ENCODE measurements at regions not wholly inside any gene's neighbourhood (a gene's known extent, or its start where the extent isn't known, plus 50 kb on each side); places are given as distances from the start of the nearest gene placed in this dataset.

DNA sequence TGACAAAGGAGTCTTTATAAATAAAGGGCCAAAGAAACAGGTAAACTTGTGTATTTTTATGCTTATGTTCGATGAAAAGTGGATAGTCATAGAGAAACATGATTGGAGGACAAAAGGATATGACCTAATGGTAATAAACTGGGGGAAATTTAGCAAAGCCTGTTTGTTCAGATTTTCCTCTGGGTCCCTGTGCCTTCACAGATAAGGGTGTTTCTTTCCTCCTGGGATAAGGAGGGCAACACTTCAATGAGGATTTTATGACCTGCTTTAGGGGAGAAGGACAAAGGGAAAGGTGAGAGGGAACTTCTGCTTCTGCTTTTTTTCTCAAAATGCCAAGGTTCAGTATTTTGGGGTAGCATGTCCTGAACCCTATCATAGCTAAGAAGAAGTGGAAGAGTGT, 531.3 kb upstream of the ALCAM start:
- no peak overlapping the region for H3K27ac Mint-ChIP-seq
- H3K4me1 Mint-ChIP-seq (ENCODE audit: low read depth): no peaks in the 10 kb centered on the region
- H3K27me3 Mint-ChIP-seq: no peaks in the 10 kb centered on the region
- no peaks in the 10 kb centered on the region for H3K36me3 Mint-ChIP-seq (ENCODE audit: low read depth)
- no peak for DNase-seq
- H3K9me3 Mint-ChIP-seq: no peaks in the 10 kb centered on the region
- H3K4me3 Mint-ChIP-seq: no peak overlapping the region

DNA sequence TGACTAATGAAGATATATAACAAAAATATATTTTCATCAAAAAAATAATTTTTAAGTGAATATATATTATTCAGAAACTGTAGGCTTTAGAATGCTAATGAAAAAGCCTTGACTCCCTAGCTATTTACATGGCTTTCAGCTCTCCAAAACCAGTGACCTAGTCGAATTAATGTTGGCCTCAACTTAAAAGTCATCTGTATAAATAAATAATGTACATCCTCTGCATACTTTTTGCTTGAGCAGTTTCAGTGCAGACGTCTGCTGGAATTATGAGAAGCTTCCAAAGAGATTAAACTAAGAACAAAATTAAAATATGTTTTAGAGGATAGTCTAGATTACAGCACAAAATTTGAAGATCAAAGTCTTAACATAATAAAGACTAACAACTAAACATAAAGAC, 520.4 kb upstream of the ALCAM start:
- Mint-ChIP-seq H3K9me3 (peaks cover 12% of the 10 kb centered on the region), H3K27me3 (no peaks in the 10 kb centered on the region), H3K27ac (no peak overlapping the region), H3K36me3 (ENCODE audit: low read depth) (no peaks in the 10 kb centered on the region), H3K4me1 (ENCODE audit: low read depth) (no peaks in the 10 kb centered on the region), H3K4me3 (no peak overlapping the region)
- no peak for DNase-seq

DNA sequence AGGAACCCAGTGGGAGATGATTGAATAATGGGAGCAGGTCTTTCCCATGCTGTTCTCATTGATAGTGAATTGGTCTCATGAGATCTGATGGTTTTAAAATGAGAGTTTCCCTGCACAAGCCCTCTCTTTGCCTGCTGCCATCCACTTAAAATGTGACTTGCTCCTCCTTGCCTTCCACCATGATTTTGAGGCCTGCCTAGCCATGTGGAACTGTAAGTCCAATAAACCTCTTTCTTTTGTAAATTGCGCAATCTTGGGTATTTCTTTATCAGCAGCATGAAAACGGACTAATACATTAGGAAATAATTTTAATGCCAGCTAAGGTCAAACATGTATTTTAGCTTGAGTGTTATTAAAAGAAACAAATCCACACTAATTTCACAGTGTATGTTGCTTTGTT, 517.6 kb upstream of the ALCAM start:
- no peak overlapping the region for H3K4me3 Mint-ChIP-seq
- H3K27me3 Mint-ChIP-seq: no peaks in the 10 kb centered on the region
- H3K9me3 Mint-ChIP-seq: peaks cover 12% of the 10 kb centered on the region
- H3K4me1 Mint-ChIP-seq (ENCODE audit: low read depth): no peaks in the 10 kb centered on the region
- no peaks in the 10 kb centered on the region for H3K36me3 Mint-ChIP-seq (ENCODE audit: low read depth)
- no peak overlapping the region for H3K27ac Mint-ChIP-seq
- no peak for DNase-seq

DNA sequence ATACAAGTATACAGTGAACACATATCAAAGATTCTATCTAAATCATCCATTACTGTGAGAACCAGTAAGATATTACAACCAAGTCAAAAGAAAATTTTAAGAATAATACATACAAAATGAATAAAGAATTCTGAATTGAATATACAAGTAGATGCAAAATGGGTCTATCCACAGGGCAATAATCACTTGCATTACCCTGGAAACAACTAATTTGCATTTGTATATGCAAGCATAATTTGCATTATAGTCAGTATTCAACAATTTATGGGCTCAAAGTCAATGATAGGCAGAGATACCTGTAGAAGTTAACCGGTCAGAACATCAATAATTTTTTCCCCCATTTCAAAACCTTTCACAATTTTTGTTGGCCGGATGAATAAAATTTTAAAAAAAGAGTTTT, 512.2 kb upstream of the ALCAM start:
- H3K4me3 Mint-ChIP-seq: no peak overlapping the region
- H3K27ac Mint-ChIP-seq: no peak overlapping the region
- no peaks in the 10 kb centered on the region for H3K4me1 Mint-ChIP-seq (ENCODE audit: low read depth)
- no peaks in the 10 kb centered on the region for H3K27me3 Mint-ChIP-seq
- no peak for DNase-seq
- peaks cover 3% of the 10 kb centered on the region for H3K9me3 Mint-ChIP-seq
- H3K36me3 Mint-ChIP-seq (ENCODE audit: low read depth): no peaks in the 10 kb centered on the region

DNA sequence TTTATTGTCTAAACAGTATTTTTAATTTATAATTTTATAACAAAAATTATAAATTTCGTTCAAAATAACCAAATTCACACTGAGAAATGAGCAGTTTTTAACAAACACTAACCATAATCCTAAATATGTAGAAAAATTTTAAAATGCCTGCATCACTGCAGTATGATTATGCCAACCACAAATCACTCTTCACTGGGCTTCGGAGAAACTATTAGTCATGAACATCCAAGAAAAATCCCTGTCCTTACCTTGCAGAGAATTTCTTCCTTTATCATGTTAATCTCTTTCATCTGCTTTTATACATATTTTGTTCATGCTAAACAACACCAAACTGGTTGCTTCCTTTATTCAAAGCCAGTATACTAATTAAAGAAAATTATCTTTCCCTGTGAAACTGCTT, 511.0 kb upstream of the ALCAM start:
- Mint-ChIP-seq H3K27ac (no peak overlapping the region), H3K4me1 (ENCODE audit: low read depth) (no peaks in the 10 kb centered on the region), H3K36me3 (ENCODE audit: low read depth) (no peaks in the 10 kb centered on the region), H3K9me3 (peaks cover 3% of the 10 kb centered on the region), H3K4me3 (no peak overlapping the region), H3K27me3 (no peaks in the 10 kb centered on the region)
- no peak for DNase-seq

DNA sequence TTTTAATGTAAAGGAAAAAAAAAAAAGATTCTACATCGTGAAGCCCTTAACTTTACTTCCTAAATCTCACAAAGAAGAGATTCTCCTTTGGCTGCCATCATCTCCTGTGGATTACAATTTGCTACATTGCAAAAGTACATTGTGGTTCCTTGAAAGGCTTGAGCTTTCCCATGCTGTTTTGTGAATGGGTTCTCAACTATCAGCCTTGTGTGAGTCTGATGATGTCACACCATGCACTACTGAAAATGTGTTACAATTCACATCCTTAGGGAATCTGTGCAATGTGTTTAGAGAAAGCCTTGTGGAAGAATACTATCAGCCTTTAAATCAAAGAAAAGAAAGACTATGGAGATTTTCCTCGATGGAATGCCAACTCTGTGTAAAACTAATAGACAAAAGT, 510.0 kb upstream of the ALCAM start:
- no peak overlapping the region for H3K27ac Mint-ChIP-seq
- H3K36me3 Mint-ChIP-seq (ENCODE audit: low read depth): no peaks in the 10 kb centered on the region
- no peaks in the 10 kb centered on the region for H3K4me1 Mint-ChIP-seq (ENCODE audit: low read depth)
- H3K27me3 Mint-ChIP-seq: no peaks in the 10 kb centered on the region
- no peaks in the 10 kb centered on the region for H3K9me3 Mint-ChIP-seq
- no peak for DNase-seq
- no peak overlapping the region for H3K4me3 Mint-ChIP-seq

DNA sequence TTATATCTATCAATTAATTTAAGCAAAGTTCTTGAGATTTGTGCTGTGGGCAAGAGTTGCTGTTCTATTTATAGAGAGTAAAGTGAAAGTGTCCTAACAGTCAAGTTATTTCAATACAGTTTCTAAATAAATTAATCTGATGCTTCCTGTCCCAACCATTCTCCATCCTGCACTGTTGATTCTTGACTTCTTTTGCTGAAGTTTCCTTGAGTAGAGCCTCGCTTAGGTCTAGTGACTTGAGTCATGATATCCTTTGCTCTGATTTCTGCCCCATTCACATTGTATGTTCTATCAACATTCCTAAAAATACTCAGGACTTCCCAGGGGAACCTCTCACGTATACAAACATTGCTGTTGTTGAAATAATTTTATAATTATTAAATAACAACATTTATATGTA, 498.4 kb upstream of the ALCAM start:
- no peak for DNase-seq
- Mint-ChIP-seq H3K36me3 (ENCODE audit: low read depth) (no peaks in the 10 kb centered on the region), H3K27ac (no peak overlapping the region), H3K27me3 (no peaks in the 10 kb centered on the region), H3K4me3 (no peak overlapping the region), H3K9me3 (no peaks in the 10 kb centered on the region), H3K4me1 (ENCODE audit: low read depth) (no peaks in the 10 kb centered on the region)

DNA sequence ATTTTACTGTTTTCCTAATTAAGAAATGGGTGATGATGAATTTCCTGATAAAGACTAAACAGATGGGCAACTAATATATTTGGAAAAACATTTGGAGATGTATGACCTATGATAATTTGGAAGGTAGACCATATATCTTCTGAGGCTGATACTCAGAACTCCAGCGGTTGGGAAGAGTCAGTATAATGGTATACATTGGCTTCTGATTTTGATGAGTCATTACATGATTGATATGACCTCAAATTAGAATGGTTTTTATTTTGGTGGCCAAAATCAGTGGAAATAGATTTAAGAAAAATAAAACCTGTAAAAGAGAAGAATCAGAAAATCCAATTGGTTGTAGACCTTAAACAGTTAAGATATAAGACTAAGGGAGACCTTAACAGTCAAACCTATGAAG, 496.4 kb upstream of the ALCAM start:
- H3K4me1 Mint-ChIP-seq (ENCODE audit: low read depth): no peaks in the 10 kb centered on the region
- H3K9me3 Mint-ChIP-seq: no peaks in the 10 kb centered on the region
- H3K36me3 Mint-ChIP-seq (ENCODE audit: low read depth): no peaks in the 10 kb centered on the region
- H3K27me3 Mint-ChIP-seq: no peaks in the 10 kb centered on the region
- DNase-seq: no peak
- H3K4me3 Mint-ChIP-seq: no peak overlapping the region
- no peak overlapping the region for H3K27ac Mint-ChIP-seq

DNA sequence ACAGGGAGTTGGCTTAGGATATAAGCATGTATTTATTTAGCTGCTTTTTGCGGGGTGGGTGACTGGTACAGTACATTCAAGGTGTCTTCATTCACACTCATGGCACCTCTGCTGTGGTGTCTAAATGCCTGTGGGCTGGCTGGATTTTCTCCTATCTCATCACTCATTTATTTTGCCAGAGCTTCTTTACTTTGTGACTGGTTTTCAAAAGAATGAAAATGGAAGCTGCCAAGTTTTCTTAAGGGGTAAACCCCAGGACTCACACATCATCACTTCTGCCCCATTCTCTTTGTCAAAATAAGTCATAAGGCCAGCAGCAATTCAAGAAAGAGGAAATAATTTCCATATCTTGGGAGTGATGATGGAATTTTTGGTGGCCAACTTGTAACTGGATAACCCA, 493.4 kb upstream of the ALCAM start:
- Mint-ChIP-seq H3K36me3 (ENCODE audit: low read depth) (no peaks in the 10 kb centered on the region), H3K4me3 (no peak overlapping the region), H3K27me3 (no peaks in the 10 kb centered on the region), H3K27ac (no peak overlapping the region), H3K4me1 (ENCODE audit: low read depth) (no peaks in the 10 kb centered on the region), H3K9me3 (no peaks in the 10 kb centered on the region)
- DNase-seq: no peak

DNA sequence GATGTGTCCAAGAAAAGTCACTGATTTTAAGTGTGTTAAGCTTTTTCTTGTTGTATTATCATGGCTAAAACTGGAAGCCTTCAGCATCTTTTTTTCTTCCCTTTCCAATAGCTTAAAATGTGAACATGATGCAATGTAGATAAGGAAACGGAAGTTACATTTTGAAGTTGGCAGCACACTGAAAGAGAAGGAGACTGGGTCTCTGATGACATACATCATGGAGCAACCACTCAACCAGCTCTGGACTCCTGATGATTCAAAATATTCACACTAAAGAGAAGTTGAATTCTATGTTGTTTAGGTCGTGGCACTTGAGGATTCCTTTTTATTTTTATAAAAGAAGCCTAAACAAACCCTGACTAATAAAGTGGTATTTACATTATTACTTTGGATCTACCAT, 488.3 kb upstream of the ALCAM start:
- no peaks in the 10 kb centered on the region for H3K9me3 Mint-ChIP-seq
- DNase-seq: no peak
- H3K27ac Mint-ChIP-seq: no peak overlapping the region
- H3K36me3 Mint-ChIP-seq (ENCODE audit: low read depth): no peaks in the 10 kb centered on the region
- no peak overlapping the region for H3K4me3 Mint-ChIP-seq
- no peaks in the 10 kb centered on the region for H3K4me1 Mint-ChIP-seq (ENCODE audit: low read depth)
- H3K27me3 Mint-ChIP-seq: no peaks in the 10 kb centered on the region

DNA sequence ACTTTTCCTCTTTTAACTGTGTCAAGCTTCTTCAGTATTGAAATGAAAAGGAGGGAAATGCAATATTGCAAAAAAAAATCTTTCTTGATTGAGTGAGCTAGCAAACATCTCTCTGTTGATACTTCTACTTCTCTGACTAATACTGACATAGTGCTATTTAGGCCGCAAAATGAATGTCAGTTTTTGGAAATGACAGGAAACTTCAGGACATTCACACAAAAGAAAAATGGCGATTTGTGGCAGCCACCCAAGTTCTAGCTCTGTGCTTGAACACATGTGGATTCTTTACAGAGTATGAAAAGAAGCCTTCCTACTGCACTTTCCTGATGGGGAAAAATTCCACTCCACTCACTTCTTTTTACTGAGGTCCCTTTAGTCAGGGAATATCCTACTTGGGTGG, 486.8 kb upstream of the ALCAM start:
- H3K4me3 Mint-ChIP-seq: no peak overlapping the region
- DNase-seq: no peak
- H3K9me3 Mint-ChIP-seq: no peaks in the 10 kb centered on the region
- H3K27me3 Mint-ChIP-seq: no peaks in the 10 kb centered on the region
- no peak overlapping the region for H3K27ac Mint-ChIP-seq
- no peaks in the 10 kb centered on the region for H3K36me3 Mint-ChIP-seq (ENCODE audit: low read depth)
- no peaks in the 10 kb centered on the region for H3K4me1 Mint-ChIP-seq (ENCODE audit: low read depth)

DNA sequence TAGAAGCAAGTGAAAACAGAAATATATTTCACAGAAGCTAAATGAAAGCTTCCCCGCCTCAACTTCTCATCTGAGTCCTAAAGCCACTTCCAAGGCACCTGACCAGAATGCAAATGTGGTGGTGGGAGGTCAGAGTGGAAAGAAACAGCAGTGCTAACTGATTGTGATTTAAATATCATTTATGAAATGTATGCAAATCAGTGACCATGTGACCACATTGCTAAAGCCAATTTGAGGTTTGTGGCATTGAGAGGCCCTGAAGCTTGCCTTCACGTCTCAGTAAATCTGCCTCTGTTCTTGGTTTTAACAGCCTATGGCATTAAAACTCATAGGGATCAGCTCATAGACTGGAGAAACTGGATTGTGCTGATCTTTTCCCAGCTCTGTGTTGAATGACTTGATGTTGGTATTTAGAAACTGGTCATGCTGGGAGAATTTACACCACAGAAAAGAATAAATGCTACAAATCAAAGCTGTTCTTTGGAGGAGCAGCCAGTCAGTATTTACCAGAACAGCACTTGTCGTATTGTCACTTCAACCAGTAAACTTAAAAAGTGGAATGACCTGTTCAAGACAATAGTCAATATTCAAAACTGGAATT, 481.4 kb upstream of the ALCAM start:
- H3K9me3 Mint-ChIP-seq: no peaks in the 10 kb centered on the region
- no peaks in the 10 kb centered on the region for H3K27me3 Mint-ChIP-seq
- H3K4me1 Mint-ChIP-seq (ENCODE audit: low read depth): no peaks in the 10 kb centered on the region
- no peak overlapping the region for H3K27ac Mint-ChIP-seq
- no peak for DNase-seq
- H3K4me3 Mint-ChIP-seq: no peak overlapping the region
- no peaks in the 10 kb centered on the region for H3K36me3 Mint-ChIP-seq (ENCODE audit: low read depth)

DNA sequence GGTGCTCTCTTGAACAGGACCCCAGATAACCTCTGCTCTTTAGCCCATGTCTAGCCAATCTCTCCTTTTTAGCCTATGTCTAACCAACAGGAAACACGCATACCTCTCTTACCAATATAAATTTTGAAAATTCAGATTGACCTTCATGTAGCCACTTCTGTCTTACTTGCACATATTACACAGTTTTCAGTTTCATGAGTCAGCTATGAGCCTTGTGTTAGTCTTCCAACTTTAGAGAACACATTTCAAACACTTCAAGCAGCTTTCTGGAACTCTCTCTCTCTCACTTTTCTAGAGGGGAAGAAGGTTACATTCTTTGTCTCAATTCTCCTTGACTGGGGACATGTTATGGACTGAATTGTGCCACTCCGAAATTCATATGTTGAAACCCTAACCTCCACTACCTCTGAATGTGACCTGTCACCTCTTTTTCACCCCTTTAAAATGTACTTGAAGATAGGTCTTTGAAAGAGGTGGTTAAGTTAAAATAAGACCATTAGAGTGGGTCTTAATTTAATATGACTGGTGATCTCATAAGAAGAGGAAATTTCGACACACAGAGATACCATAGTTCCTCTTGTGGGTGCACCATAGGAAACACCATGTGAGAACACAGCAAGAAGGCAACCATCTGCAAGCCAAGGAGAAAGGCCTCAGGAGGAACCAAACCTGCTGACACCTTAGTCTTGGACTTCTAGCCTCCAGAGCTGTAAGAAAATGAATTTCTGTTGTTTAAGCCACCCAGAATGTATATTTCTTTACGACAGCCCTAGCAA, 480.3 kb upstream of the ALCAM start:
- no peaks in the 10 kb centered on the region for H3K9me3 Mint-ChIP-seq
- no peaks in the 10 kb centered on the region for H3K36me3 Mint-ChIP-seq (ENCODE audit: low read depth)
- DNase-seq: no peak
- no peaks in the 10 kb centered on the region for H3K27me3 Mint-ChIP-seq
- no peaks in the 10 kb centered on the region for H3K4me1 Mint-ChIP-seq (ENCODE audit: low read depth)
- H3K4me3 Mint-ChIP-seq: no peak overlapping the region
- H3K27ac Mint-ChIP-seq: no peak overlapping the region

DNA sequence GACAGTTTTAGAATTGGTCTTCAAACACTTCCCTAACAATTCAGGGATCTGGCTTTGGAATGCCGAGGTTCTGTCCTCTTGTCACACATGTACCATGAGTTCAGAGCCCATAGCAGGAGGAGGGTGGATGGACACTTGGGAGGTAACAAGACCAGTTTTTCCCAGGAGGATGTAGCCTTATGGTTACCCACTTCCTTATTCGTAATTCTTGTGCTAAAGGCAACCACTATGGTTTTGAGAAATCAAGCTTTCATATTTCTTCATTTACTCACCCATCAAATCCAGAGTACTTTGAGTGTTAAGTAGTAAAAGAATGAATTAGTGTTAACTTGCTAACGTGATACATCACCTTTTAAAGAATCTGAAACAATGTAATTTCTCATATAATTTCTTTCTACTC, 479.6 kb upstream of the ALCAM start:
- DNase-seq: no peak
- Mint-ChIP-seq H3K36me3 (ENCODE audit: low read depth) (no peaks in the 10 kb centered on the region), H3K4me3 (no peak overlapping the region), H3K27ac (no peak overlapping the region), H3K4me1 (ENCODE audit: low read depth) (no peaks in the 10 kb centered on the region), H3K27me3 (no peaks in the 10 kb centered on the region), H3K9me3 (no peaks in the 10 kb centered on the region)

DNA sequence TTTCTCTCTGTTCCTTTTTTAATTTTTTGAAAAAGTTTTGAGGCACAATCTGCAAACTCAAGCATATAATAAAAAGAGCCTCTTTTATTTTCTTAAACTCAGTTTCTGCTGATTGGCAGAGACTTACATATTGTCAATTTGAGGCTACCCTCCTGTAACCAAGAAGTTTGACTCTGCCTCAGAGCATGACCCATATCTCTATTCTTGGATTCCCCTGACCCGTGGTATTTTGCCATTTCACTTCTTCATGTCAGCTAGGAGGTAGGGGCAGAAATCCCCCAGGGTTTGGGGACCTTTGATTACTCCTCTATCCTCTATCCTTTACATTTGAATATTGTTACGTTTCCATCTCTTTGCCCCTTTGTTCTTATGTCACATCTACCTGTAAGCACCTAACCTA, 479.1 kb upstream of the ALCAM start:
- Mint-ChIP-seq H3K4me1 (ENCODE audit: low read depth) (no peaks in the 10 kb centered on the region), H3K27ac (no peak overlapping the region), H3K27me3 (no peaks in the 10 kb centered on the region), H3K9me3 (no peaks in the 10 kb centered on the region), H3K4me3 (no peak overlapping the region), H3K36me3 (ENCODE audit: low read depth) (no peaks in the 10 kb centered on the region)
- DNase-seq: no peak

DNA sequence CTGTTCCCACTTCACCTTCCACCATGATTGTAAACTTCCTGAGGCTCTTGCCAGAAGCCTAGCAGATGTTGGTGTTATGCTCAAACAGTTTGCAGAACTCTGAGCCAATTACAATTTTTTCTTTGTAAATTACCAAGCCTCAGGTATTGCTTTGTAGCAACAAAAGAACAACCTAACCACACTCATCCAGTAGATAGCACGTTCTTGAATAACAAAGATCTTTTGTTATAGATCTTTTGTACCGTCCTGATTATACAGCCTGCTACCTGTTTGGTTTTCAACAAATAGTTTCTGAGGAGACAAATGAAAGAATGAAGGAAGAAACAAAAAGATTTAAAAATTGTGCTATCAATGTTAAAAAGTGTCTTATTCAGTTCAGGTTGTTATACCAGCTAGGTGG, 474.7 kb upstream of the ALCAM start:
- no peak overlapping the region for H3K27ac Mint-ChIP-seq
- DNase-seq: no peak
- no peak overlapping the region for H3K4me3 Mint-ChIP-seq
- H3K9me3 Mint-ChIP-seq: no peaks in the 10 kb centered on the region
- no peaks in the 10 kb centered on the region for H3K27me3 Mint-ChIP-seq
- no peaks in the 10 kb centered on the region for H3K4me1 Mint-ChIP-seq (ENCODE audit: low read depth)
- H3K36me3 Mint-ChIP-seq (ENCODE audit: low read depth): no peaks in the 10 kb centered on the region

Measured in activated T-cell treated with anti-CD3 and anti-CD28 coated beads, Interleukin-2, amount 50 U/mL, for 24 hours (primary cell).